Aorta (tissue), 5 donors: ENCODE measurements at regions not wholly inside any gene's neighbourhood (a gene's known extent, or its start where the extent isn't known, plus 50 kb on each side); places are given as distances from the start of the nearest gene placed in this dataset.

Experiments
- ATAC-seq: fragments of 200-7000 bp; cut with Tn5 transposase; one replicate; pipeline ENCODE4 v1.9.1; 2022; ENCODE audit warnings: moderate library complexity; ENCODE audit not compliant: low FRiP score
- DNase-seq, 2 donors: peaks; one replicate each; pipeline ENCODE4 v3.0.0-alpha.2; 2020
- H3K27ac ChIP-seq, 2 donors: one replicate each; pipeline ENCODE4 v1.5.1; 2013; ENCODE audit warnings: low read length in 2 of 2, mild to moderate bottlenecking in 2 of 2, moderate library complexity in 2 of 2, control low read depth in 1 of 2, inconsistent platforms in 1 of 2, low read depth in 1 of 2
- H3K27me3 ChIP-seq, 2 donors: one replicate each; pipeline ENCODE4 v1.6.1; 2013; ENCODE audit warnings: control low read depth in 1 of 2, low read length in 1 of 2, mild to moderate bottlenecking in 1 of 2, moderate library complexity in 1 of 2; ENCODE audit not compliant: insufficient read depth in 2 of 2, control insufficient read depth in 1 of 2
- H3K36me3 ChIP-seq, 2 donors: one replicate each; pipeline ENCODE4 v1.6.1; 2013; ENCODE audit warnings: control low read depth in 1 of 2, low read length in 1 of 2, mild to moderate bottlenecking in 1 of 2; ENCODE audit not compliant: insufficient read depth in 2 of 2, control insufficient read depth in 1 of 2
- H3K4me1 ChIP-seq, 2 donors: one replicate each; pipeline ENCODE4 v1.6.1; 2013; ENCODE audit warnings: low read length in 2 of 2, control low read depth in 1 of 2, mild to moderate bottlenecking in 1 of 2, moderate library complexity in 1 of 2; ENCODE audit not compliant: insufficient read depth in 2 of 2, control insufficient read depth in 1 of 2
- H3K4me3 ChIP-seq, 2 donors: one replicate each; pipeline ENCODE4 v1.5.1; 2013; ENCODE audit warnings: low read length in 2 of 2, control low read depth in 1 of 2, mild to moderate bottlenecking in 1 of 2
- H3K9me3 ChIP-seq: one replicate; pipeline ENCODE4 v1.6.1; 2013; ENCODE audit warnings: mild to moderate bottlenecking, low read length; ENCODE audit not compliant: control insufficient read depth
- WGBS, 2 donors: extraction: QIAGEN DNeasy Blood & Tissue Kit; methylation state at CpG; one replicate each; pipeline ENCODE4 v1.1.7; 2013; 5-methylcytosine and 5-hydroxymethylcytosine counted together
- intact Hi-C, 2 donors: fragments of 100-400 bp; cut with DNase I; formaldehyde crosslinking; loops; one replicate each; pipeline versions ENCODE4 v1.14.2 to v1.15.0; 2022
- donor health status: healthy with polysubstance abuse.
- donor health status: Bipolar disorder and iron deficiency.
- donor health status: DM: no; HTN: no; CAD: no.
- donor health status: DM: no; HTN: no; CAD: no.
- donor health status: DM: yes; HTN: yes; CAD: no.

DNA sequence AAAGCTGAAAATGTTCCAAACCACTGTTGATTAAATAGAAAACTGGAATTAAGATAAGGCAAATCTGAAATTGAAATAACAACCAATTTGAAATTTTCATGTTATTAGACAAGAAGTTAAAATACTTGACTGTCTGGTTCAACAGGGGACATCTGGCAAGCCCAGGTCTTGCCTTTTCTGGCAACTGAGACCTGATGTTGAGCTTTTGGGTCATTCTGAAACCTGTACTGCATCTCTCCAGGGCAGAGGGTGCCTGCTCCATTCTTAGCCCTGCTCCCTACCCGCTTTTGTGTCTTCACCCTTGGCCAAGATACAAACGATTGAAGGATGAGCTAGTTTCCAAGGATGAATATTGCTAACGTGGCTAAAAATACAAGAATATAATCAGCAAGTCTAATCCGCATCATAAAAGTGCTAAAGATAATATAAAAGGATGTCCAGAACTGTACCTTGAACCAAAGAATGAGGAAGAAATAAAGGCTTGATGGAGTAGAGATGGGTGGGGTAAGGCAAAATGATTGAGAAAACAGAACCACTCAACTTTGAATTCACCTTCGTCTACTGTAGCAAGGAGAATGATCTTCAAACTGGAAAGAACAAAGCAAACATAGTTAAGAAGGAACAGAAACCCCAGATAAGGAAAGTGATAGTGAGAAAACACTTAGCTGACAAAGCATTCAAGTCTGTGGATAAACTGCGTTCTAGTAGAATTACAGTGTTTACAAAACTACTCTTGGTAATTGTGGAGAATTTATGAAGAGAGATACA is 109.8 kb upstream of the MAN1A1 start:
- WGBS, 2 donors: 81 to 85% methylated on average over 6 of the region's 6 CpGs
- no peaks in the 10 kb centered on the region for H3K4me1 ChIP-seq
- ATAC-seq: no peak

DNA sequence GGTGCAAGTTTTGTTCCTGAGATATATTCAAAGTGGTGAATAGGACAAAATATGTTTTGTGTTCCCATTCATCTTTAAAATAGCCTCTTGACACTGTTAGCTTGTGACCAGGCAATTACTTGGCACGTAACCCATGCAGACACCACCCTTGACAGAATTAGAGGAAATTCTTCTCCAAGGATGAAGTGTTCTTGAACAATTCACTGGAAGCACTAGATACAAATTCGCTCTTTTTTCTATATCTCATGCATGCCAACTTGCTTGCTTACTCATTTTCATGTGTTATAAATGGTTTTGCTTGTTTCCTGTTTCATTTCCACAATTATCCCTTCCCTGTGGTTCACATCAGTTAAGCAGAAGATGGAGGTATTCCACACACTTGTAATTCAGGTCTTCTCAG is 105.2 kb upstream of the MAN1A1 start:
- ATAC-seq: no peak
- H3K9me3 ChIP-seq: peaks cover 2% of the 10 kb centered on the region
- no peak overlapping the region for H3K27ac ChIP-seq
- WGBS, 2 donors: 69 to 77% methylated on average over 2 of the region's 2 CpGs
- H3K27me3 ChIP-seq: no peaks in the 10 kb centered on the region
- no peak overlapping the region for H3K4me3 ChIP-seq
- intact Hi-C loops: no loop called here
- no peaks in the 10 kb centered on the region for H3K36me3 ChIP-seq
- DNase-seq: peak in 1 of 2 donors; percentile 59
- H3K4me1 ChIP-seq: no peaks in the 10 kb centered on the region

More for the DNA sequence above, 109.8 kb upstream of the MAN1A1 start:
- DNase-seq: no peak
- H3K4me3 ChIP-seq: no peak overlapping the region
- peaks cover 2% of the 10 kb centered on the region for H3K9me3 ChIP-seq
- no peaks in the 10 kb centered on the region for H3K36me3 ChIP-seq
- intact Hi-C loops: no loop called here
- H3K27ac ChIP-seq: no peak overlapping the region
- no peaks in the 10 kb centered on the region for H3K27me3 ChIP-seq

DNA sequence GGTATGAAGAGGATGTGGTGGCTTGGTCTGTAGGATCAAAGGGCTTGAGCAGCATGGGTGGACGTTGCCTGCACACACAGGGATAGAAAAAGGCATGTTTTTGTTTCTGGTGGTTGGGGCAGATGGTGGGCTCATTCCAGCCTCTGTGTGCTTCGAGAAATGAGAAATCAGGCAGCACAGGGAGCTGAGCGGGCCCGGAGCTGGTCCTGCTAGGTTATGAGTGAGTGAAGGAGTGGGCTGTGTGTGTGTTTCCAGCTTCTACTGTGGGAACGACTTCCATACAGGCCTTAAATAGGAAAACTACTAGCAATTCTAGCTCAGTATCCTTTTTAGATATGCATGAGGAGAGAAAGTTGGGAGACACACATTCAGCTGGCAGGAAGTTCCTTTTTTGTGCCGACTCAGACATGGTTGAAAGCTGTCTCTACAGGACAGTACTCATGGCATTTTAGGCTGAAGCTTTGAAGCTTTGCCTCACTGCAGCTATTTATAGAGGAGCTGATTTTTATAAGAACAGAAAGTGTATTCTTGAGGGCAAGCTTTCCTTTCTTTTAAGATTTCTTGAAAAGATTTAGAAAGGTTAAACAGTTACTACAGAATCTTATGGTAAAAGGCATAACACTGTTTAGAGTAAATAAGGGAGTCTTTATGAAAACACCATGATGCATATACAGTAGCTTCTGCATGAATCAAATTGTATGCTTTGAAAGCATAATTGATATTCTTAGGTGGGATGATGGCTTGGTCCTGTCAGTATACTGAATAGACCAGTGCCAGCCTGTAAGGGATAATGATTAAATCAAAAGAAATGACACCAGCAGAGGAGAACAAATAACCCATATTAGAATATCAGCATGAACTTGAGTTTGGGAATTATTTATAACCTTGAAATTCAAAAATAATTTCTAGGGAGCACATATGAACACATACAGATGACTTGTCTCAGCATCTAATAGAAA is 104.0 kb upstream of the MAN1A1 start:
- no peaks in the 10 kb centered on the region for H3K36me3 ChIP-seq
- no peak overlapping the region for H3K4me3 ChIP-seq
- no peaks in the 10 kb centered on the region for H3K4me1 ChIP-seq
- H3K27ac ChIP-seq: no peak overlapping the region
- H3K27me3 ChIP-seq: no peaks in the 10 kb centered on the region
- DNase-seq (no peak), ATAC-seq (no peak)
- peaks cover 2% of the 10 kb centered on the region for H3K9me3 ChIP-seq
- intact Hi-C loops: no loop called here
- 50 to 57% methylated on average over 6 of the region's 6 CpGs for WGBS, 2 donors

DNA sequence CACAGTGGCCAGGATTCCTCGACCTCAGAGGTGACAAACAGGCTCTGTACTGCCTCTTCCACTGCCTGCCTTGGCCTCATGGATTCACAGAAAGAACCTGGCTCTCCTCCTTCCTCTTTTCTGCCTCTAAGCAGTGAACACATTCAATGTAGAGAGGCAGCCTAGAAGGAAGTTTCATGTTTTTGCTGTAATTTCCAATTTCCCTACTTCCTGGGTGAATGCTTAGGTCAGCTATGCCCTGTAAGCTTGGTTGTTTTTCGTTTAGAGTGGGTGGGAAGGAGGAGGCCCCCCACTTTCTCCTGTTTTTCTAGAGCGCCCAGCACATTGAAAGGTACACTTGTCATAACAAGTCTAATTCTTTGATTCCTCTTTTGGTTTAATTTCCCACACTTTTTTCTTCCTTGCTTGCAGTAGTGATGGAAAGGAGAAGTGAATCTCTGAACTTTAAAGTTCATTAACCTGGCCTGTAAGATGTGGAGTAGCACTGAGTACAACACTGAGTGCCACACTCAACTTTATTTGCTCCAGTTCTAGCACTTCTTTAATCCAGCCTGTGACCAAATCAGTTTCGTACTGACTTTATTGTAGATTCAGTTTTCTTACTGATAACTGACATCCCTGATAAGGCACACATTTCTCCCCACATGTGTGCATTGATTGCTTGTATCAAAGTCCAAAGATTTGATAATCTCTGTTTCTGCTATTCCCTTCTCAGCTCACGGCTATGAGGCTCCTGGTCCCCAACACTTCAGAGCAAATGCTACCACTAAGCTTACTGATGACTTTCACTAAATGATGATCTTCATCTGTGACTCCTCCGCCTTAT is 100.0 kb upstream of the MAN1A1 start:
- no peaks in the 10 kb centered on the region for H3K9me3 ChIP-seq
- peaks cover 3 to 4% of the 10 kb centered on the region in 2 donors for H3K4me1 ChIP-seq
- no peak overlapping the region for H3K4me3 ChIP-seq
- WGBS, 2 donors: 63 to 74% methylated on average over 6 of the region's 6 CpGs
- H3K36me3 ChIP-seq: no peaks in the 10 kb centered on the region
- no peak for DNase-seq
- H3K27me3 ChIP-seq: no peaks in the 10 kb centered on the region
- intact Hi-C loops: no loop called here
- no peak overlapping the region for H3K27ac ChIP-seq
- ATAC-seq: no peak

DNA sequence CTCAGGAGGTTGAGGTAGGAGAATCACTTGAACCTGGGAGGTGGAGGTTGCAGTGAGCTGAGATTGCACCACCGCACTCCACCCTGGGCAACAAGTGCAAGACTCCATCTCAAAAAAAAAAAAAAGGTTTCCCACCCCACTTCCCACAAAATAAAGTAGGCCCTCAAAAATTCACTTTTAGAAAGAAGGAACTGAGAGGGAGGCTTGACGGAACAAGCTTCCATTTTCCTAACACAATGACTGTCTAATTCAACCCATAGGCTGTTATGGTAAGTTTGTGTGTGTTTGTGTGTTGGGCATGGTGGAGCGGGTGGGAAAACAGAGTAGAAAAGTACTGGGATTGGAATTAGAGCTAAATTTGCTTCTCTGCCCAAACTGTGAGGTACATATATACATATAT is 98.4 kb upstream of the MAN1A1 start:
- intact Hi-C loops: no loop called here
- no peaks in the 10 kb centered on the region for H3K27me3 ChIP-seq
- ATAC-seq (no peak), DNase-seq (no peak)
- H3K4me3 ChIP-seq: no peak overlapping the region
- WGBS, 2 donors: 94 to 99% methylated on average over 3 of the region's 3 CpGs
- H3K36me3 ChIP-seq: no peaks in the 10 kb centered on the region
- no peak overlapping the region for H3K27ac ChIP-seq
- H3K9me3 ChIP-seq: no peaks in the 10 kb centered on the region
- peaks cover 3 to 4% of the 10 kb centered on the region in 2 donors for H3K4me1 ChIP-seq

DNA sequence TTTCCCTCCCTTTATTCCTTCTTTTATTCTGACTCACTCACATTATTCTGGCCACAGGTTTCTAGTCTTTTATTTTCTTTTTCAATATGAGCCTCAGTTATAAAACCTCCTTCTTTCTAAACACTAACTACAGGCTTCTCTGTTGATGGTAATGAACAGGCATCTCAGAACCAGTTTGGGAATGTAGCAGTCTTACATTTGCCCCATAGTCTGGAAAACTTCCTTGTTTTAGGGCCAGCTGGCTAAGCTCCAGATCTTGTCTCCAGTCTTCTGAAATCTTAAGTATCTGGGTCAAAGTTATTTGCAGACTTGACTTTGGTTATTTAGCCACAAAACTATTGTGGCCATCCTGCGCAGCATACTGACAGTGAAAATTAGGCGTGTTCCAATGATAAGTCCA is 97.0 kb upstream of the MAN1A1 start:
- intact Hi-C loops: no loop called here
- H3K27me3 ChIP-seq: no peaks in the 10 kb centered on the region
- WGBS, 2 donors: 26% methylated on average over 2 of the region's 2 CpGs
- no peaks in the 10 kb centered on the region for H3K9me3 ChIP-seq
- no peak for ATAC-seq
- H3K36me3 ChIP-seq: no peaks in the 10 kb centered on the region
- H3K4me3 ChIP-seq: no peak overlapping the region
- peak overlapping the region in 1 of 2 donors; percentile 68 for H3K27ac ChIP-seq
- DNase-seq: peak in 1 of 2 donors; percentile 54
- H3K4me1 ChIP-seq: peaks cover 3 to 4% of the 10 kb centered on the region in 2 donors

DNA sequence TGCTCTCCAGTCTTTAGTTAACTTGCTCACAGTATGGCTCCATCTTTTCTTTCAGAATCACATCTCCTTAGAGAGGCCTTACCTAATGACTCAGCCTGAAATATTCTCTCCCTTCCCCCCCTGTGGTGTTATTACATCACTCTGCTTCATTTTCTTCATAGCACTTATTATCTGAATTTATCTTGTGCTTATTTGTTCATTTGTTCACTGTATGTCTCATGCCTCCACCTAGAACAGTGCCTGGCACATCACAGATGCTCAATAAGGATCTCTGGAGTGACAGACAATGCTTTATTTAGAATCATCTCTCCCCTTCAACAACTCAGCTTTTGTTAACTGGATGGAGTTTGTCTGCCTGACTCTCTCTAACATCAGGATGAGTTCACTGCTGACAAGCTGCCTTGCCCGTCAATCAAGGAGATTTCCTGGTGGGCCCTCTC is 96.6 kb upstream of the MAN1A1 start:
- intact Hi-C loops: no loop called here
- H3K27ac ChIP-seq: peak overlapping the region in 1 of 2 donors; percentile 68
- no peaks in the 10 kb centered on the region for H3K27me3 ChIP-seq
- no peak overlapping the region for H3K4me3 ChIP-seq
- DNase-seq (no peak), ATAC-seq (peak; percentile 34)
- WGBS, 2 donors: 88 to 95% methylated on average over 1 of the region's 1 CpG
- H3K36me3 ChIP-seq: no peaks in the 10 kb centered on the region
- H3K9me3 ChIP-seq: no peaks in the 10 kb centered on the region
- H3K4me1 ChIP-seq: peaks cover 3 to 4% of the 10 kb centered on the region in 2 donors

DNA sequence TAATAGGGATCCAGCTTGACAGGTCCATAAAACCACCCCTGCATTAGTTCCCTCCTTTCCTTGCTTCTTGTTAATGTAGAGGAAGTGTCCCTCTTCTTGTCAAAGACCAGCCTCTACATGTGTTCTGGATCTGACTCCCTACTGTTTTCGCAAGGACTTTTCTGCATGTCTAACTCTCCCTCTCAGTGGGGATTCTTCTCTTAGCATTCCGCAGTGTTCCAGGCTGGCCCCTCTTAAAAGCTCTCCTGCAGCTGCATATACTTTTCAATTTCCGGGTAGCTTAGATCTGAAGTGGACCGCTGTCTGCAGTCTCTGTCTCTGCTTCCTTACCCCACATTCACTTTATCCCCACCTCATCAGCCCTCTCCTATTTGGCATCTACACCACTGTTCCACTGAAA is 96.1 kb upstream of the MAN1A1 start:
- WGBS, 2 donors: 91% methylated on average over 4 of the region's 4 CpGs
- Histone ChIP-seq H3K4me1 (peaks cover 3 to 4% of the 10 kb centered on the region in 2 donors), H3K27ac (no peak overlapping the region), H3K9me3 (no peaks in the 10 kb centered on the region), H3K27me3 (no peaks in the 10 kb centered on the region), H3K4me3 (no peak overlapping the region), H3K36me3 (no peaks in the 10 kb centered on the region)
- intact Hi-C loops: no loop called here
- ATAC-seq: no peak
- DNase-seq: no peak
